ENCODE measurements at regions not wholly inside any gene's neighbourhood (a gene's known extent, or its start where the extent isn't known, plus 50 kb on each side); places are given as distances from the start of the nearest gene placed in this dataset.

GRCh38 chr1:163668472-163668871 is 346.7 kb downstream of the NUF2 start:
- TF ChIP-seq CTCF (IDR thresholded peaks at IDR 0.05) (no peak), POLR2A (IDR thresholded peaks at IDR 0.05) (no peak)

All from right lobe of liver (tissue), 4 donors.